Sigmoid colon (tissue), 4 donors: ENCODE measurements at regions not wholly inside any gene's neighbourhood (a gene's known extent, or its start where the extent isn't known, plus 50 kb on each side); places are given as distances from the start of the nearest gene placed in this dataset.

Experiments
- EP300 ChIP-seq, 4 donors: sonication (generic); formaldehyde crosslinking; IDR thresholded peaks; one replicate each; pipeline ENCODE4 v1.6.1; 2017; ENCODE audit warnings: antibody characterized with exemption in 4 of 4
- POLR2A ChIP-seq, 2 donors: fragments of 450-650 bp; IDR thresholded peaks; one replicate each; pipeline ENCODE4 v1.6.1; 2016; ENCODE audit warnings: antibody characterized with exemption in 2 of 2, mild to moderate bottlenecking in 2 of 2, moderate library complexity in 2 of 2
- POLR2AphosphoS5 ChIP-seq, 4 donors: sonication (generic); formaldehyde crosslinking; IDR thresholded peaks; one replicate each; pipeline ENCODE4 v1.6.1; 2017; ENCODE audit warnings: antibody characterized with exemption in 4 of 4
- TF ChIP-seq, protein P1 (sequence below), 4 experiments: fragments of 450-650 bp in 3 of 4; fragments of 200-600 bp in 1 of 4; IDR thresholded peaks; one replicate each; pipeline ENCODE4 v1.5.1; 2016 to 2019; ENCODE audit warnings: antibody characterized with exemption in 4 of 4, mild to moderate bottlenecking in 3 of 4, moderate library complexity in 2 of 4

DNA sequence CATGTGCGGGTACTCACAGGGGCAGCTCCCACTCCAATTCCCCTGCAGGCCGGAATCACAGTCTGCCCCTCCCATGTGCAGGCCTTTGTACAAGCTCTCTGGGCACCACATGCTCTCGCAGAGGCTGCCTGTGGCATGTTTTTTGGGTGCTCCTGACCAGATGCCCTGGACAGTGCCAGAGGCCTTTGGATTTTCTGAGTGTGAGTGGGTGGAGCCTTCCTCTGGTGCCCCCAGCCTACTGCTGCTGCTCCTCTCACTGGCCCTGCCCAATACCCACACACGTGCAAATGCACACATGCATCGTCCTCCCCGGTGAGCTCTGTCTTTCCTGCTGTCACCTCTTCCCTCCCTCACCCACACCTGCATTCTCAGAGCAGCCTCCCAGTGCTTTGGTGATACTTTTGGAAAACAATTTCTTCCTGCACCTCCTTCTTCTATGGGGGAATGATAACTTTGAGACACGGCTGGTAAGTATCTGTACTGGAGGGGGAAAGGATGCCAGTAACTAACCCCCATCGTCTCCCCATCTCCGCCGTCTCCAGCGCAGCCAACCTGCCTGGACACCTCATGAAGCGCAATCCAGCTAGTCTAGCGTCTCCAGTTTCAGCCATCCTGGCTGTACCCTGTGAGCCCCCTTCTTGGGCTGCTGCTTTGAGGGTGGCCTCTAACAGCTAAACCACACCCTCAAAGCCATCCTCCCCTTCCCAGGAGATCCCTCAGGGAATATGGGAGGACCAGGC is 229.4 kb upstream of the TOPAZ1 start:
- TF ChIP-seq, protein P1, sequence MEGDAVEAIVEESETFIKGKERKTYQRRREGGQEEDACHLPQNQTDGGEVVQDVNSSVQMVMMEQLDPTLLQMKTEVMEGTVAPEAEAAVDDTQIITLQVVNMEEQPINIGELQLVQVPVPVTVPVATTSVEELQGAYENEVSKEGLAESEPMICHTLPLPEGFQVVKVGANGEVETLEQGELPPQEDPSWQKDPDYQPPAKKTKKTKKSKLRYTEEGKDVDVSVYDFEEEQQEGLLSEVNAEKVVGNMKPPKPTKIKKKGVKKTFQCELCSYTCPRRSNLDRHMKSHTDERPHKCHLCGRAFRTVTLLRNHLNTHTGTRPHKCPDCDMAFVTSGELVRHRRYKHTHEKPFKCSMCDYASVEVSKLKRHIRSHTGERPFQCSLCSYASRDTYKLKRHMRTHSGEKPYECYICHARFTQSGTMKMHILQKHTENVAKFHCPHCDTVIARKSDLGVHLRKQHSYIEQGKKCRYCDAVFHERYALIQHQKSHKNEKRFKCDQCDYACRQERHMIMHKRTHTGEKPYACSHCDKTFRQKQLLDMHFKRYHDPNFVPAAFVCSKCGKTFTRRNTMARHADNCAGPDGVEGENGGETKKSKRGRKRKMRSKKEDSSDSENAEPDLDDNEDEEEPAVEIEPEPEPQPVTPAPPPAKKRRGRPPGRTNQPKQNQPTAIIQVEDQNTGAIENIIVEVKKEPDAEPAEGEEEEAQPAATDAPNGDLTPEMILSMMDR (IDR thresholded peaks at IDR 0.05), result no peak
- no peak for TF ChIP-seq EP300 (IDR thresholded peaks at IDR 0.05)
- TF ChIP-seq POLR2A (IDR thresholded peaks at IDR 0.05), result no peak
- TF ChIP-seq POLR2AphosphoS5 (IDR thresholded peaks at IDR 0.05), result no peak
